Posterior cingulate gyrus (tissue), 11 donors: ENCODE measurements at regions not wholly inside any gene's neighbourhood (a gene's known extent, or its start where the extent isn't known, plus 50 kb on each side); places are given as distances from the start of the nearest gene placed in this dataset.

Experiments
- DNase-seq, 10 donors: peaks; one replicate each; pipeline versions ENCODE4 v3.0.0 to v3.0.0-alpha.2; 2020 to 2021; ENCODE audit warnings: mixed read lengths in 3 of 10
- intact Hi-C: fragments of 100-400 bp; cut with DNase I; formaldehyde crosslinking; loops from one replicate; pipeline ENCODE4 v1.15.1; 2023

DNA sequence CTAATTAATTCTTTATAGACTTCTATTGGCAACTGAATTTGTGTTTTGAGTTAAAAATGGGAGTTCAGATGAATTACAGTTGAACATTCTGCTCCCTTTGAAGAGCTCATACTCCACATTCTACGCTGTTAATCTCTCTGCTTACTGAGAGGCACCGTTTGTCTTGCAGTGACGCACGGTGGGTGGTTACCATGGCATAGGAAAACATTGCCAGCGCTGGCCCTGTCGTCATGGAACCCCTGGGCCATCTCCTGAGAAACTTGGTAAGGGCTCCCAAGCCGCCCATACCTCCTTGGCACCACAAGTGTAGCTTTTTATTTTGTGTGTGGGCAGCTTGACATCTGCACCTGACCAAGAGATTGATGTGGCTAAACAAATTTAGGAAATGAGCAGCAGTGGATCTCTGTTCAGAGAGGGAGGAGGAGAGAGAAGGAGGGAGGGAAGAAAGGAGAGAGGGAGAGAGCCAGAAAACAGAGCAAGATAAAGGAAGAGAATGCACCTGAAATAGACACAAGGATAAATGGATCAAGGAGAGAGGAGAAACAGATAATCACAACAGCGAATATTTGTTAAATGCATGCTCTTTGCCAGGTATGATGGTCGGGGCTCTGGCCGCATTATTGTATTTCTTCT is 398.5 kb downstream of the HAPSTR1 start:
- DNase-seq = peak; percentile 25 to 93 (median 70)
- intact Hi-C loops = no loop called here

DNA sequence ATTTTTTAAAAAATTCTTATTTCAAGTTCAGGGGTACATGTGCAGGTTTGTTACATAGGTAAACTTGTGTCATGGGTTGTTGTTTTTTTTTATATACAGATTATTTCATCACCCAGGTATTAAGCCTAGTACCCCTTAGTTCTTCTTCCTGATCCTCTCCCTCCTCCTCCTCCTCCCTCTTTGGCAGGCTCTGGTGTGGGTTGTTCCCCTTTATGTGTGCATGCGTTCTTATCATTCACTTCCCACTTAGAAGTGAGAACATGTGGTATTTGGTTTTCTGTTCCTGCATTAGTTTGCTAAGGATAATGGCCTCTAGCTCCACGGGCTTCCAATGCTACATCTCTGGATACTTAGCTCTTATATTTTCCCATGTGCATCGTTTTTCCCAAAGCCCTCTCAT is 404.4 kb downstream of the HAPSTR1 start:
- no peak for DNase-seq
- intact Hi-C loops = no loop called here

DNA sequence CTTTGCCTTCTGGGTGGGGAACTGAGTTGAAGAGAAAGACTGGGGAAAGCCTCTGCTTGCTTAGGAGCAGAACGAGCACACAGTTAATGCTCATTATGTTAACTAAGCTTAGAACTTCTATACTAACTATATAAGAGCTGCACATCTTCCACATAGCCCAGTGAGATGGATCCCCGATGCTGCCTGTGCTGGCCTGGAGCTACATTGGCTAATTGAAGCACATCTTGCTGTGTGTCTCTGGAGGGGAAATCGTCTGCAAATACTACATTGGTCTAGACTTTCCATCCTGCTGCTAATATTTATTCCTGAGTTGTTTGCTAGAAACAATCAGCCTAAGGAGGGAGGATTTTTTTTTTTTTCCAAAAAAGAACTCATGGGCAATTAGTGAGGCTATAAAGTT is 406.3 kb downstream of the HAPSTR1 start:
- intact Hi-C loops = no loop called here
- DNase-seq = no peak

DNA sequence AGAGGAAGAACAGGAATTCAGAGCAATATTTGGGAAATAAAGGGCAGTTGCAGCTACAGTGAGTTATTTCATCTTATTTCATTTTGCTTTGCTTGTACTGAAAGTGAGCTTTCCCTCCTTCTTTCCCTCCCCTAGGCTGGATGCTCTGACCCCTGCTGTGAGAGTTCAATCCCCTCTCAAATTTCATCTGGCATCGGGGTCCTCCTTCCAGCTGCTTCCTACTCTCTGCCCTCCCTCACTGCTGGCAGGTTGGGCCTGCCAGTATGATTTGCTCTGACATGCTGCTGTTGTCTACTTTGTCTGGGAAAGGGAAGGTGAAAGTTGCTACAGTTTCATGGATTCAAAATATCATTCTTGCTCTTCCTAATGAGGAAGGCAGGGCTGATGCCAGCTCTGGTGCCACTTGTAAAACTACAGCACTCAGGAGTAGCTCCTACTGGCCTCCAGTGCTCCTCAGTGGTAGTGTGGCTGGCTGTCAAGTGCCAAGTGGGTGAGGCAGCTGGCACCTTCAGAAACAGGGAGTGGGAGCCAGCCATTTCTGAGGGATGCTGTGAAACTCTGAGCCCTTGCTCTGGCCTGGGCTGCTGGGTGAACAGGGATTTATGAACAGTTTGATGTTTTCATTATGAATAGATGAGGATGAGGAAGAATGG is 408.6 kb downstream of the HAPSTR1 start:
- DNase-seq = no peak

DNA sequence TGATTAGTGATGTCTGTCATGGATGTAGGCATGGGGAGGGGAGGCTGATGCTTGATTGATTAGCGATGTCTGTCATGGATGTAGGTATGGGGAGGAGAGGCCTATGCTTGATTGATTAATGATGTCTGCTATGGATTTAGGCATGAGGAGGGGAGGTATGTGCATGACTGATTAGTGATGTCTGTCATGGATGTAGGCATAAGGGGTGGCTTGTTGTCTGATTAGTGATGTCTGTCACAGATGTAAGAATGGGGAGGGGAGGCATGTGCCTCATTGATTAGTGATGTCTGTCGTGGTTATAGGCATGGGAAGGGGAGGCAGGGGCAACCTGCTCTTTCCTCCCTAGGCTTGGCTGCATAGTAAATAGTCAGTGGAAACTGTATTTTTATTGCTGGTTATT is 409.4 kb downstream of the HAPSTR1 start:
- DNase-seq = no peak
- intact Hi-C loops = no loop called here

More for the DNA sequence above, 408.6 kb downstream of the HAPSTR1 start:
- intact Hi-C loops = no loop called here

DNA sequence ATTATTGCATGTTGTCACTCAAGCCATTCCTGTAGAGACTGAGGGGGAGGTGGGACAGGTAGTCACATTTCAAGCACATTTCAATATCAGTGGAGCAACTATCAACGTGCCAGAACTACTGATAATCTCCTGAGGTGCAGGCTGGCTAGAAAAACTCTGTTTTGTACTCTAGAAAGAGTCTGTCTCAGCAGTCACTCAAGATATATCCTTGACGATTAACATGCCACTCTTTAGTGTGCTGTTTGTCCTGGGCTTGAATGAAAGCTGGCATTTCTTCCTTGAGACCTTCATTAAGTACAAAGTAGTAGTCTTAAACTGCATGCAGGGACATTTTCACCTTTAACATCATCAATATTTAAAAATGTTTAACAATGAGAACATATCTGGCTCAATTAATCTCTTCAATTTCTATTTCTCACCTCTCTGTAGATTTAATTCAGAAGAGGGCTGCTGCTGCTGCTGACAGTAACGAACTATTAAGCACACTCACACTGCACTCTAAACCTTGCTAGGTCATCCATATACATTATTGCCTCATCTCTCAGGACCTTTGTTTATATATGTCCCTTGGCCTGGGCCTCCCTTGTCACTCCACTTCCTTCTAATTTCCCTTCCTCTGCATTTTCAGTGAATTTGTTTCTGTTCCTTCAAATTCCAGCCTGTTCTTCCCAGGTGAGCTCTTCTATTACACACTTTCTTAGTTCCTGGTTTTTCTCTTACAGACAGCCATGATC is 412.0 kb downstream of the HAPSTR1 start:
- intact Hi-C loops = no loop called here
- no peak for DNase-seq

DNA sequence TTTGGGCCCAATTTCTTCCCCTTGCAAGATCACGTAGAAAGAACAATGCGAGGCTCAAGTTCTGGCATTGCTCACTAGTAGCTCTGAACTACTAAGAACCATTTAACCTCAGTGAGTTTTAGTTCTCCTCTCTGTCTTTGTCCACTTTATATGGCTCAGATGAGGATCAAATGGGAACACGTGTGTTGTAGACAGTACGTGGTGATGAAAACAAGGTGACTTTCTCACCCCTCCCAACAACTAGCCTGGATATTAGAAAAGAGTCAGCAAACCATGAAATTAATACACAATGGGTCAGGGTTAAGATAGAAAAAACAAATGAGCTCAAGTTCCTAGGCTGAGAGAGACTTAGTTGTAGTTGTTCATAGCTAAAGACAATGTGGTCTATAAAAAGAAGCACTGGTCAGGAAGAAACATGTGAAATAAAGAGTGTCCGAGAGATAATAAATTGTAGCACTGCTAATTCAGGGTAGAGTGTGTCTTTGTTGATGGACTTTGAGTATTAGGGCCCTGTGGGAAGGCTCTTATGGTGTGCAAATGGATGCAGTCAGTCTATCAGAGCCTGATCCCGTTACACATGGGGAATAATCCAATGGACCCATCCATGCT is 417.0 kb downstream of the HAPSTR1 start:
- intact Hi-C loops = no loop called here
- DNase-seq = no peak

DNA sequence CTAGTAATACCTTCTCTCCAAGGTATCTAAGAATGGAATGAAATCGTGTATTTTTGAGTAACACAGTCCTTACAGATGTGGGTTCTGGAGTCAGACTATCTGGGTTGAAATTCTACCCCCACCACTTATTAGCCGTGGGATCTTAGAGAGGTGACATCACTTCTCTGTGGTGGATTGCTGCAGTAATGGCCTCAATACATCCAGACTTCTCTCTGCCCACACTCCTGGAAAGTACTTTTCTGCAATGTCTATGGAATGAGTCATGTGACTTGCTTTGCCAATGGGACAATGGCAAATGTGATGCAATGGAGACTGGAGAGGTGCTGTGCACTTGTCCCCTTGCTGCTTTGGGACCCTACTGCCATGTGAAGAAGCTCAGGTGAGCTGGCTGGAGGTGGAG is 418.2 kb downstream of the HAPSTR1 start:
- DNase-seq = no peak
- intact Hi-C loops = no loop called here

DNA sequence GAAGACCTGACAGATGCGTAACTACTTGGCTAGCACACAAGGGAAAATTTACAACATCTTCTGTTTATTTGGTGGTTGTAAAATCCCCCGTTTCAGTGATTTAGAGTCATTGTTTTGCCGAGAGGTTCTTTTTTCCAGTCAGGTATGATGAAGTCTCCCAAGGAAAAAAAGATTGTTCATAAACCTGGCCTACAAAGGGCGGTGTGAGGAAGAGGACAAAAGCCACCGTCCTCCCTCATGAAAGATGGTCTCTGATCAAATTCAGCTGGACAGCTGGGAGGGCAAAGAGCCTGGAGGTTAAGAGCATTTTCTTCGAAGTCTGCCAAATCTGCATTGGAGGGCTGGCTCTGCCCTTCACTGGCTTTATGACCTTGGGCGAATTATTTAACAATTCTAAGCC is 419.9 kb downstream of the HAPSTR1 start:
- intact Hi-C loops = no loop called here
- no peak for DNase-seq

DNA sequence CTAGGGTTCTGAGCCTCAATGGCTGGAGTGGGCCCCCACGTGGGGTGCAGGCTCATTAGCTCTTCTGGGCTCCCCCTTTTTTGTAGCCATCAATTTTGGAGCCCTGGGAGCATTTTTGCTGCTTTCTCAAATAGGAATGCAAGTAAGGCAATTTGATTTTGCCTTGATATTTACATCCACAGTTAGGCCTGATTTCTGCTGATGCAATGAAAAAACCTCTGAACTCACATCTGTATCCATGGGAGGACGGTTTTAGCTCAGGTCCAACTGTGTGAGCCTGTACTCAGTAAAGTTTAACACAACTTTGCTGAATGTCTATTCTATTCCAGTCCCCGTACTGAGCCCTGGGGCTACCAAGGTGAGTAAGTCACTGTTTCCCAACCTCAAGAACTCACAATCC is 425.0 kb downstream of the HAPSTR1 start:
- no peak for DNase-seq
- intact Hi-C loops = no loop called here

DNA sequence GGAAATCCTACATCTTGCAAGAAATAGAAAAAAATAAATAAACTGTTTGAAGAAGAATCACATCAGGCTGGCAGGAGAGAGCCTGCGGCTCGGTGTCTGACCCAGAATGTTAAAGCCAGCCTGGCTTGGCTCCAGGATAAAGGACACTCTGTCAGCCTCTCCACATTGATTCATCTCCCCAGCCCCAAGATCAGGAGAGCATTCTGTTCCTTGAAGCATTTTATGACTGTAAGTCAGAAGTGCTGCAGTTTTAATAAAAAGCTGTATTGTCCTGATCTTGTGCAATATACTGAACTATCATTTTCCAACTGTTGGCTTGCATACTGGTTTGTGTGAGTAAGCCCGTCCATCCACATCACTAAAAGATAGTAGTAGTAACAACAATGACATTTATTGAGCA is 426.6 kb downstream of the HAPSTR1 start:
- DNase-seq = no peak
- intact Hi-C loops = no loop called here

DNA sequence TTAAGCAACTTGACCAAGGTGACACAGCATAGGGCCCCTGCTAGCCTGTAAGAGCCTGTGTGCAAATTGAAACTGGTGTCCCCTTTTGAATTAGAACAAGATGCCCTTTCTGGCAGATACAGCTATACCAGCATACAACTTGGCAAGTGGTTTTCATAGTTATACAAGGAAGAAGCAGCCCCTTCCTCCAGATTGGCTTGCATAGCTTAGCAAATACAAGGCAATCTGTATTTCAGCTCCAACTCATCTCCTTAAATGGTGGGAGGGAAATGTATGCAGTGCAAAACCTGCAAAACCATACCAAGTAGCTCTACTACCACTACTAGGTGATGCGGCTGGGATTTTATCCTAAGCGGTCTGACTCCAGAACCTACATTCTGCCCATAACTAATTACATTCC is 427.1 kb downstream of the HAPSTR1 start:
- no peak for DNase-seq
- intact Hi-C loops = no loop called here

DNA sequence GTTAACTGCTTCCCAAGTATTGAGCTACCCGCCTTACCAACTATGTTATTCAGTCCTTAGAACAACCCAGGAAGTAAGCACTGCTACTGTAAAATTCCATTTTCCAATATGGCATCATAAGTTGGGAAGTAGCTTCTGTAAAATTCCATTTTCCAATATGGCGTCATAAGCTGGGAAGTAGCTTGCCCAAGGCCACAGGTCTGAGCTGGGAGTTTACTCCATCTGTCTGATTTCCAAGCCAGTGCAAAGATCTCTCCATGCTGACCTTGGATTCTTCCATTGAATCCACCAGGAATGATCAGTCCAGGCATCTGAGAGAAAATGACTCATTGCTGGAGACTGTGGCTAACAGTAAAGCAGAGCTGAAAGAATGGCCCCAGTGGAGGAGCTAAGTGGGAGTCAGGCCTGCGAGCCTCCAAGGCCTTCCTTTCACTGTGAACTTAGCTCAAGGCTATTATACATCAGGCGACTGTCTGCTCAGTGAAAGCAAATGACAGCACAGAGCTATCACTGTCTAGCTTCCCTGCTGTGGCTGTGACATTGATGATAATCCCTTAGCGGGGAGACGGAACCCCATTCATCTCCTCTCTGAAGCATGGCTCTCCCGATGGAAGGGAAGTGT is 430.4 kb downstream of the HAPSTR1 start:
- intact Hi-C loops = no loop called here
- DNase-seq = no peak

DNA sequence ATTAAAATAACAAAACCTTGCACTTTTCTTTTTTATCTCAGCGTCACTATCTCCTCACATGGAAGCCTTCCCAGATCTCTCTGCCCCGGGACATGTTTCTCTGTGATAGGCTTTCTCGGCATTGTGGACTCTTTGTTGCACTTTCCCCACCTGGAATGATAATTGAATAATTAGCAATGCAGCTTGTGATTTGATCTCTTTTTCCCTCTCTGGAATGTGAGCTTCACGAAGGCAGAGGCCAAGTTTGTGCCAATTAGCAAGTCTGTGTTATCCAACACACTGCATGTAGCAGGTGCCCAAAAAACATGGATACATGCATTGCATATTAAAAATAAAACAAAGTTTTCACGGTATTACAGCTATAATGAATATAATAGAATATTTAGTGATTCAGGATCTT is 431.2 kb downstream of the HAPSTR1 start:
- DNase-seq = no peak
- intact Hi-C loops = no loop called here

DNA sequence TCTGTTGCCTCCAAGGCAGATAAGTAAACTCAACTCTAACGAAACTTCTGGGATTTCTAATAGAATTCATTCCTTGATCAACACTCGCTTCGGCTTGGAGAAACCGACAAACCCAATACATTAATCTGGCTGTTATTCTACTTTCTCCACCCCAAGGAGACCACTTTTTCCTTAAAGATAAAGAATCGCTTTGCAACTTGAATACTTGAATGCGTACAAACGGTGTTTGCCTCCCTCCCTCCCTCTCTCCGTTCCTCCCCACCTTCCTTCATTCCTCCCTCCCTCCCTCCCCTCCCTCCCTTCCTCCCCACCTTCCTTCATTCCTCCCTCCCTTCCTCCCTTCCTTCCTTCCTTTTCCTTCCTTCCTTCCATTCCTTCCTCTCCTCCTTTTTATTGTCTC is 432.6 kb downstream of the HAPSTR1 start:
- DNase-seq = no peak
- intact Hi-C loops = no loop called here

DNA sequence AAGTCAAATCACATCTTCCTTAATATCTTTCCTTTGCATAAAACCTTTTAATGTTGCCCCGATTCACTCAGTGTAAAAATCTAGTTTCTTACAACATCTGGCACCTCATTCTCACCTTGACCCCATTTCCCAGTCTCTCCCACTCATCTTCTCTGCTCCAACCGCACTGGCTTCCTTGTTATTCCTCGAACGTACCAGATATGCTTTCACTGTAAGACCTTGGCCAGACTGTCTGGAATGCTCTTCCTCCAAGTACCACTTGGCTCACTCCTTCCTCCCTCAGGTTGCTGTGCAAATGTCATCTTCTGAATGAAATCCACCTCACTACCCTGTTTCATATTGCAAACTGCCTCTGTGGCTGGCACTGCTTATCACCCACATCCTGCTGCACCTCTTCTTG is 433.6 kb downstream of the HAPSTR1 start:
- DNase-seq = no peak
- intact Hi-C loops = no loop called here

DNA sequence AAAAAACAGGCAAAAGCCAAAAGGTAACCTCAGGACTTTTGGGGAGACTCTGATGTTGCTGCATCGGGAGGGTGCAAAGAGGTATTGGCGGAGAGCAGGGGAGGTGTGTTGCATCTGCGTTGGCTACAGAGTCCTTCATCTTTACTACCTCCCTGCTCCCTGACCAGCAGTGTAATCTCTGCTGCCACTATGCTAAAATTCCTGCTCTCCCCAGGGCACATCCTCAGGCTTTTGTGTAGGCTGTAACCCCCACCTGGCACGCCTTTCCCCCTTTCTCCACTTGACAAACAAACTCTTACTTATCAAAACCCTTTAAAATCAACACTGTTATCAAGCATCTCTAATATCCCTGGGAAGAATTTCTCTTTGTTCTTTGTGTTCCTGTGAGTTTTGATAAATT is 435.3 kb downstream of the HAPSTR1 start:
- no peak for DNase-seq
- intact Hi-C loops = no loop called here

DNA sequence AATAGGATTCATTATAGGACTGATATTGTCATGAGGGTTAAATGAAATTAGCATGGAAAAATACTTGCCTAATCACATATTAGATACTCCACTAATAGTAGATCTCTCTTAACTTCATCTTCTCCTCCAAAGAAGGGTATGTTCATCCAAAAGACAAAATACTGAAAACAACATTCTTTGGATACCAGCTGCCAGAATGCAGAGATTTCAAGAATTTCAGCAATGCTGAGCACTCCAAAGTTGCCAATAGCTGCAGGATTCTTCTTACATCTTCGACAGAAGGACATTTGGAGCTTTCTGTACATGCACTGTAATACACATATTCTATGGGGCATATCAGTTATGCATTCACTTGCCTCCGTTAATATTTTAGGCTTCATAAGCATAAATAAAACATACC is 436.5 kb downstream of the HAPSTR1 start:
- intact Hi-C loops = no loop called here
- no peak for DNase-seq

DNA sequence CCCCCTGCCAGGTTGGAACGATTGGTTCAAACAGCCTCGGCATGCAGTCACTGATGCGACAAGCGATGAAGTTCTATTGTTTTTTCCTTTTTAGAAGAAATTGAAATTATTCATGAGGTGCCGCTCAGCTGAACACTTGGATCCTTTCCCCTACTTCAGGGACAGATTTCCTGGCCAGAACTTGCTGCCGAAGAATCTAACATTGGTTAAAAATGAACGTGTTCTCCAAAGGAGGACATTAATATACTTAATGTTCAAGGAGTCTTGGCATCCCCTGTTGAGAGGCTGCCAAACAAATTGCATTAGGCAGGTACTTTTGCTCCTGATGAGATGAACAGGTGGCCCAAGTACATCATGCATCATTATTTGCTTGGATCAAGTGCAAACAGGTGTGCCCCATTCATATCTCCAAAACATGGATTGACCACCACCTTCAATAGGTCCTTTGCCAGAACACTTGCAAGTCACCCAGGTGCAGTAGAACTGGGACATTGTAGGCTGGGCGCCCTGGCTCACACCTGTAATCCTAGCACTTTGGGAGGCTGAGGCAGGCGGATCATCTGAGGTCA is 437.2 kb downstream of the HAPSTR1 start:
- intact Hi-C loops = no loop called here
- DNase-seq = no peak

DNA sequence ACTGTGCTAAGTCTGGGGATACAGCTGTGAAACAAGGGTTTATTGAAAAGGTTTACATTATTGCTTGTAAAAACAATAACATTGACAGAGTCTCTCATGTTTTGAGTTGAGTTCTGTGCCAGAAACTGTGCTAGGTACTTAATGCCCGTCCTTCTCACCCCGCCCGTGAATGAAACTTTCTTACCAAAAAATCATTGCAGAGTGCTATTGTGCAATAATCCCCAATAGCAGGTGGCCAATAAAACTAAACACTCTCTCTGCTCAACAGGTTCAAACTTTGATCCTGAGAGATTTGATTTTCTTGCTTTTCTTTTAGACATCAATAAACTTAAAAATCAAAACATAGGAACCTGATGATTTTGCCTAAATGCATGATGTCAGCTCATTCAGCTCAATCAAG is 441.6 kb downstream of the HAPSTR1 start:
- intact Hi-C loops = no loop called here
- DNase-seq = no peak

DNA sequence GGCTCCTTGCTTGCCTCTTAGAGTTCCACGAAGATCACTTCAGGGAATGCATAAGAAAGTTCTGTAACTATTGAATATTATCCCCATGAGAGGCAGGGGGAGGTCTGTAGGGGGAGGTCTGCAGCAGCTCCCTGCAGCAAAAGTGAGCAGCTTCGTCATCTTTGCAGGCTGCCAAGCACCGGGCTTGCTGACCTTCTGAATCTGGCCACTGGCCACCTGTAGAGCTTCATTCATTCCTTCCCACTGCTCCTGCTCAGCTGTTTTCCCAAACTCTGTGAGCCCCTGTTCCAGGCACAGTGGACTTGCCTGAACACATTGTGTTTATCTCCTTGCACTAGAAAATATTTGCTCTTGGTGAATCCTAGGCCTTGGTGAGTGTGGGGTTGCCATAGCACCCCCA is 443.3 kb downstream of the HAPSTR1 start:
- intact Hi-C loops = no loop called here
- DNase-seq = no peak
